ENCODE measurements at regions not wholly inside any gene's neighbourhood (a gene's known extent, or its start where the extent isn't known, plus 50 kb on each side); places are given as distances from the start of the nearest gene placed in this dataset.

DNA sequence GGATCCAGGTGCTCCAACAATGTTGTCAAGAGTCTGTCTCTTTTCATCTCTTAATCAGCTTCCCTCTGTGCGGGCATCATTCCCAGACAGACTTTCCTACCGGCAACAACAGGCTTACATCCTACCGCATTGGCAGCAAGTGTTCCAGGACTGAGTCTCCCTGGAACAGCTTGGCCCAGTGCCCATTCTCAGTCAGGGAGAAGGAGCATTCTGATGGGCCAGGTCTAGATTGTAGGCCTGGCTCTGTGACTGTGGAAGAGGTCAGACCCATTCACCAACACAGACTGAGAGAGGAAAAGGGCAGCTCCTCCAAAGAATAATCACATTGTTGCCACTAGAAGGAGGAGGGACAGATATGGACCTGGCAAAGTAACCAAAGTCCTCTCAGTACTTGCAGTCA is 68.1 kb upstream of the TMEM132E start:
- TF ChIP-seq, protein P1, sequence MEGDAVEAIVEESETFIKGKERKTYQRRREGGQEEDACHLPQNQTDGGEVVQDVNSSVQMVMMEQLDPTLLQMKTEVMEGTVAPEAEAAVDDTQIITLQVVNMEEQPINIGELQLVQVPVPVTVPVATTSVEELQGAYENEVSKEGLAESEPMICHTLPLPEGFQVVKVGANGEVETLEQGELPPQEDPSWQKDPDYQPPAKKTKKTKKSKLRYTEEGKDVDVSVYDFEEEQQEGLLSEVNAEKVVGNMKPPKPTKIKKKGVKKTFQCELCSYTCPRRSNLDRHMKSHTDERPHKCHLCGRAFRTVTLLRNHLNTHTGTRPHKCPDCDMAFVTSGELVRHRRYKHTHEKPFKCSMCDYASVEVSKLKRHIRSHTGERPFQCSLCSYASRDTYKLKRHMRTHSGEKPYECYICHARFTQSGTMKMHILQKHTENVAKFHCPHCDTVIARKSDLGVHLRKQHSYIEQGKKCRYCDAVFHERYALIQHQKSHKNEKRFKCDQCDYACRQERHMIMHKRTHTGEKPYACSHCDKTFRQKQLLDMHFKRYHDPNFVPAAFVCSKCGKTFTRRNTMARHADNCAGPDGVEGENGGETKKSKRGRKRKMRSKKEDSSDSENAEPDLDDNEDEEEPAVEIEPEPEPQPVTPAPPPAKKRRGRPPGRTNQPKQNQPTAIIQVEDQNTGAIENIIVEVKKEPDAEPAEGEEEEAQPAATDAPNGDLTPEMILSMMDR (IDR thresholded peaks at IDR 0.05; ENCODE audit: low read depth, low read length) = no peak
- TF ChIP-seq EZH2phosphoT487 (IDR thresholded peaks at IDR 0.05; ENCODE audit: low read depth) = no peak

All from OCI-LY3 (cell line).